ENCODE measurements at regions not wholly inside any gene's neighbourhood (a gene's known extent, or its start where the extent isn't known, plus 50 kb on each side); places are given as distances from the start of the nearest gene placed in this dataset.

DNA sequence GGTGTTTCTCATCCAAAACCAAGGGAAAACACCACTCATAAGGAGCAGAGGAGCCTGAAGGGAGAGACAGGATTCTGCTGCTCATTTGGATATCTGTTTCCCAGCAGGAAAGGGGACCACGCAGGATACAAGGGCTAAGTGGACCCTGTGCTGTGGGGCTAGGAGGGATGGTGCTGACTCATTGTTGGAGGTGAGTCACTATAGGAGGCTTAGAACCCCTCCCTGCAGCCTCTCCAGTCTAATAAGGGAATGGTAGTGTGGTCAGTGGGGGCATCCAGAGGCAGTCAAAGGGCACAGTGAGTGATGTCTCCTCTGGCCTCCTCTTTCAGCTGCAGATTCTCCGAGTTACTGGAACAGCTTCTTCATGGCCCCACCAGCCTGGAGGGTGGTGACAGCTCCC, 442.3 kb downstream of the TUBA3C start:
- TF ChIP-seq, protein P1, sequence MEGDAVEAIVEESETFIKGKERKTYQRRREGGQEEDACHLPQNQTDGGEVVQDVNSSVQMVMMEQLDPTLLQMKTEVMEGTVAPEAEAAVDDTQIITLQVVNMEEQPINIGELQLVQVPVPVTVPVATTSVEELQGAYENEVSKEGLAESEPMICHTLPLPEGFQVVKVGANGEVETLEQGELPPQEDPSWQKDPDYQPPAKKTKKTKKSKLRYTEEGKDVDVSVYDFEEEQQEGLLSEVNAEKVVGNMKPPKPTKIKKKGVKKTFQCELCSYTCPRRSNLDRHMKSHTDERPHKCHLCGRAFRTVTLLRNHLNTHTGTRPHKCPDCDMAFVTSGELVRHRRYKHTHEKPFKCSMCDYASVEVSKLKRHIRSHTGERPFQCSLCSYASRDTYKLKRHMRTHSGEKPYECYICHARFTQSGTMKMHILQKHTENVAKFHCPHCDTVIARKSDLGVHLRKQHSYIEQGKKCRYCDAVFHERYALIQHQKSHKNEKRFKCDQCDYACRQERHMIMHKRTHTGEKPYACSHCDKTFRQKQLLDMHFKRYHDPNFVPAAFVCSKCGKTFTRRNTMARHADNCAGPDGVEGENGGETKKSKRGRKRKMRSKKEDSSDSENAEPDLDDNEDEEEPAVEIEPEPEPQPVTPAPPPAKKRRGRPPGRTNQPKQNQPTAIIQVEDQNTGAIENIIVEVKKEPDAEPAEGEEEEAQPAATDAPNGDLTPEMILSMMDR (IDR thresholded peaks at IDR 0.05): no peak
- no peak for TF ChIP-seq POLR2AphosphoS5 (IDR thresholded peaks at IDR 0.05; ENCODE audit: insufficient read depth in 1 of 2, low read depth in 1 of 2)
